GM13977 (cell line): ENCODE measurements at regions not wholly inside any gene's neighbourhood (a gene's known extent, or its start where the extent isn't known, plus 50 kb on each side); places are given as distances from the start of the nearest gene placed in this dataset.

Source experiments
- DNase-seq: peaks from one replicate; pipeline ENCODE4 v3.0.0; 2012; ENCODE audit warnings: low spot score
- in situ Hi-C: fragments of 300-500 bp; cut with MboI; formaldehyde crosslinking; loops from one replicate; pipeline ENCODE4 v1.12.0; 2022; ENCODE audit warnings: low sequenced_read_pairs, low pct_unique_long_range_greater_than_20kb, mixed read lengths, inconsistent platforms; ENCODE audit not compliant: unreplicated experiment
- TF ChIP-seq, protein P1 (sequence below): IDR thresholded peaks from 2 replicates; pipeline ENCODE4 v1.5.1; 2012; ENCODE audit warnings: mild to moderate bottlenecking, control low read depth; ENCODE audit not compliant: insufficient read depth; ENCODE audit errors: extremely low read depth, missing control alignments

- in situ Hi-C loops: no loop called here
- DNase-seq: no peak
- TF ChIP-seq, protein P1, sequence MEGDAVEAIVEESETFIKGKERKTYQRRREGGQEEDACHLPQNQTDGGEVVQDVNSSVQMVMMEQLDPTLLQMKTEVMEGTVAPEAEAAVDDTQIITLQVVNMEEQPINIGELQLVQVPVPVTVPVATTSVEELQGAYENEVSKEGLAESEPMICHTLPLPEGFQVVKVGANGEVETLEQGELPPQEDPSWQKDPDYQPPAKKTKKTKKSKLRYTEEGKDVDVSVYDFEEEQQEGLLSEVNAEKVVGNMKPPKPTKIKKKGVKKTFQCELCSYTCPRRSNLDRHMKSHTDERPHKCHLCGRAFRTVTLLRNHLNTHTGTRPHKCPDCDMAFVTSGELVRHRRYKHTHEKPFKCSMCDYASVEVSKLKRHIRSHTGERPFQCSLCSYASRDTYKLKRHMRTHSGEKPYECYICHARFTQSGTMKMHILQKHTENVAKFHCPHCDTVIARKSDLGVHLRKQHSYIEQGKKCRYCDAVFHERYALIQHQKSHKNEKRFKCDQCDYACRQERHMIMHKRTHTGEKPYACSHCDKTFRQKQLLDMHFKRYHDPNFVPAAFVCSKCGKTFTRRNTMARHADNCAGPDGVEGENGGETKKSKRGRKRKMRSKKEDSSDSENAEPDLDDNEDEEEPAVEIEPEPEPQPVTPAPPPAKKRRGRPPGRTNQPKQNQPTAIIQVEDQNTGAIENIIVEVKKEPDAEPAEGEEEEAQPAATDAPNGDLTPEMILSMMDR: no peak
Observed at GRCh38 chr12:107291018-107291417, 197.7 kb upstream of the CRY1 start.

GRCh38 chr12:107296681-107297089 lies 203.3 kb upstream of the CRY1 start:
- in situ Hi-C loops: no loop called here
- no peak for DNase-seq
- TF ChIP-seq, protein P1: no peak

DNA sequence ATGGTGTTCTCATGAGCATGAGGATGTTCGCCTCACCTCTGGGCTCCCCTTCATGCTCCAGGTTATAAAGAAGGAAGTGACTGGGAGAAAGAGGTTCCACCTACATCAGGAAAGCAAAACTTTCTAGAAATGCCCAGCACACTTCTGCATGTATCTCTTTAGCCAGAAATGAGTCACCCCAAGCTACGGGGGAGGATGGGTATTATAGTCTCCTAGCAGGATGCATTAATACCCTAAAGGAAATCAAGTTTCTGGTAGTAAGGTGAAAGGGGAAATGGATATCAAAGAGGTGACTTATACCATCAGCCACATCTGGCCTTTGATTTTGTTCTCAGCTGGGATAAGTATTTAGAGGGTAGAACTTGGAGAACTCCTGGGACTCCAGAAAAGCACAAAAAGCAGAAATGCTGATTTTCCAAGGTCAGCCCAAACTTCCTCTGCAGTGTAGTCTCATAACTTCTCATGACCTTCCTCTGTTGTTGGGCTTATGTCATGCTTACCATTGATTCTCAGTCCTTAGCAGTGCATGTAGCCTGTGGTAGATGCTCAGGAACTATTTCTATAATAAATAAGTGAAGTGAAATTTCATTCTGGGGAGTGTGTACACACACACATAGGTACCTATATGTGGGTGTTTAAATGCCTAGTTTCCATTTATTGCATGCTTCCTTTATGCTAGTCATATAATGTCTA lies 209.4 kb upstream of the CRY1 start:
- no peak for DNase-seq
- in situ Hi-C loops: no loop called here
- TF ChIP-seq, protein P1: no peak

DNA sequence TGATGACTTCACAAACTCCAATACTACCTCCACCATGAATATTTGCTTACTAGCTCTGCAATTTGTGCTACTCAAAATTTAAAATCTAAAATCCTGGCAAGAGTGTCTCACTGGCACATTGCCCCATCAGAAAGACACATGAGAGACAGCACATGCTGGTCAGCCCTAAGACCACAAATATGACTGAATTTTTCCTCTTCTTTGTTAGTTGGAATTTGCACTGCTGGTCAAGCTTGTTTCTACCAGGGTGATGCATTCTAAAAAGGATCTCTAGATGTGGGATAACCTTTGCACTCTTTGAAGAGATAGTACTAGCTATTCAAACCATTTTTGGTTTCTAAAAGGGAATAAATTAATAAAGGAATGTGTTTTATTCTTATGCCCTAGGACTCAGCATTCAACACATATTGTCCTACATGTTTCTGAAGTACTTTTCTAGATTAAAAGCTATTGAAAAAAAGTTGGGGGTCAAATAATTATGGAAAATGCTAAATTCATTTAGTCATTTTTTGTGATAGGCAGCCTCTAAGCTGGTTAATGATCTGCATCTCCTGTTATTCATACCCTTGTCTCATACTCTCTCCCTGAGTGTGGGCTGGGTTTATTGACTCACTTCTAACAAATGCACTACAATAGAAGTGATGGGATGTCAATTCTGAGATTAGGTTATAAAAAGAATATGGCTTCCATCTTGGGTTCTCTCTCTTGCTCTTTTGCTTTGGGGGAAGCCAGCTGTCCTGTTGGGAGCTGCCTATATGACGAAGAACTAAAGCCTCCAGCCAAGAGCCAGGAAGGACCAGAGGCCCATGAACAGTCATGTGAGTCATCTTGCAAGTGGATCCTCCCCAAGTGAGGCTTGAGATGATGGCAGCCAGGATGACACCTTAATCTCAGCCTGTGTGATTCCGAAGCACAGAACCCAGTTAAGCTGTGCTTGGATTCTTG lies 211.5 kb upstream of the CRY1 start:
- TF ChIP-seq, protein P1: no peak
- in situ Hi-C loops: no loop called here
- DNase-seq: no peak

GRCh38 chr12:107306141-107306659 lies 212.9 kb upstream of the CRY1 start:
- TF ChIP-seq, protein P1: no peak
- in situ Hi-C loops: no loop called here
- DNase-seq: no peak

DNA sequence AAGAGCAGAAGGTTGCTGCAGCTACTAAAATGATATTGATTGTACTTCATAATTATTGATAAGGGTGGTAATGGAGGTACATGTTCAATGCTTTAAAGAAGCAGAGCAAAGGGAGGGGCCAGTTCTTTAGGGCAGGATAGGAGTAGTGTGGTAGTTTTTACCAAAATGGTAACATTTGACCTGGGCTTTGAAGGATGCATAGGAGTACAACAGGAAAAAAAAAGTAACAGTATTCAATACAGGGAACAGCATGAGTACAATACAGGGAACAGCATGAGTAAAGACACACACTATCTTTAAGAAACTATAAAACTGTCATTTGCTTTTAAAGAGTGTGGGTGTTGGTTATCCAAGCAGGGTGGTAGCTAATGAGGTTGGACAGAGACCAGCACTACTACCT lies 215.0 kb upstream of the CRY1 start:
- no peak for DNase-seq
- TF ChIP-seq, protein P1: no peak
- in situ Hi-C loops: no loop called here
